HG02623 (cell line): ENCODE measurements at regions not wholly inside any gene's neighbourhood (a gene's known extent, or its start where the extent isn't known, plus 50 kb on each side); places are given as distances from the start of the nearest gene placed in this dataset.

Source experiments
- ATAC-seq: cut with Tn5 transposase; IDR thresholded peaks from one replicate; pipeline ENCODE4 v1.9.1; 2021; ENCODE audit warnings: moderate library complexity; ENCODE audit not compliant: unreplicated experiment

- no peak for ATAC-seq
Observed at GRCh38 chr2:183991968-183992367, 606.4 kb upstream of the ZNF804A start.

- peak; percentile 56 for ATAC-seq
Observed at GRCh38 chr2:183993052-183993451, 605.3 kb upstream of the ZNF804A start.

- no peak for ATAC-seq
Observed at GRCh38 chr2:183995632-183996031, 602.7 kb upstream of the ZNF804A start.

GRCh38 chr2:183996825-183997793 is 601.2 kb upstream of the ZNF804A start:
- ATAC-seq = no peak

GRCh38 chr2:183998041-183998796 is 600.1 kb upstream of the ZNF804A start:
- ATAC-seq = peak; percentile 93

- ATAC-seq = no peak
Observed at GRCh38 chr2:183998797-183999190, 599.5 kb upstream of the ZNF804A start.

- ATAC-seq = peak; percentile 86
Observed at GRCh38 chr2:184004289-184004947, 593.9 kb upstream of the ZNF804A start.

- ATAC-seq = peak; percentile 41
Observed at GRCh38 chr2:184004948-184005672, 593.2 kb upstream of the ZNF804A start.

GRCh38 chr2:184006998-184007397 is 591.3 kb upstream of the ZNF804A start:
- ATAC-seq = no peak

GRCh38 chr2:184026961-184027360 is 571.4 kb upstream of the ZNF804A start:
- ATAC-seq = no peak

GRCh38 chr2:184030245-184030644 is 568.1 kb upstream of the ZNF804A start:
- no peak for ATAC-seq

- ATAC-seq = no peak
Observed at GRCh38 chr2:184030989-184031388, 567.3 kb upstream of the ZNF804A start.

GRCh38 chr2:184031402-184032147 is 566.8 kb upstream of the ZNF804A start:
- no peak for ATAC-seq

- no peak for ATAC-seq
Observed at GRCh38 chr2:184032983-184033382, 565.3 kb upstream of the ZNF804A start.

GRCh38 chr2:184037273-184037672 is 561.1 kb upstream of the ZNF804A start:
- ATAC-seq = no peak

- no peak for ATAC-seq
Observed at GRCh38 chr2:184039493-184039892, 558.8 kb upstream of the ZNF804A start.

GRCh38 chr2:184040230-184040629 is 558.1 kb upstream of the ZNF804A start:
- no peak for ATAC-seq

GRCh38 chr2:184041077-184041476 is 557.3 kb upstream of the ZNF804A start:
- no peak for ATAC-seq

GRCh38 chr2:184041777-184042176 is 556.6 kb upstream of the ZNF804A start:
- ATAC-seq = no peak

GRCh38 chr2:184047536-184047935 is 550.8 kb upstream of the ZNF804A start:
- no peak for ATAC-seq
